ENCODE measurements at regions not wholly inside any gene's neighbourhood (a gene's known extent, or its start where the extent isn't known, plus 50 kb on each side); places are given as distances from the start of the nearest gene placed in this dataset.

- Histone ChIP-seq H3K27ac (no peak overlapping the region), H3K27me3 (no peaks in the 10 kb centered on the region), H3K4me3 (no peak overlapping the region), H3K4me1 (no peaks in the 10 kb centered on the region), H3K36me3 (replicated peaks in 1 of 2; ENCODE audit: insufficient read depth in 1 of 2, low read depth in 2 of 2) (no peaks in the 10 kb centered on the region), H3K9me3 (no peaks in the 10 kb centered on the region)
- TF ChIP-seq CTCF (IDR thresholded peaks at IDR 0.05) (no peak), POLR2A (IDR thresholded peaks at IDR 0.05) (no peak)
- DNase-seq (no peak), ATAC-seq (no peak)
- intact Hi-C loops (cut with DNase I): no loop called here
- 88 to 91% methylated on average over 29 to 36 of the region's 42 CpGs for WGBS, 2 donors
These were observed 118.9 kb upstream of the SFSWAP start for GRCh38 chr12:131591714-131592709.

GRCh38 chr12:131592972-131593371, 117.9 kb upstream of the SFSWAP start:
- Histone ChIP-seq H3K36me3 (replicated peaks in 1 of 2; ENCODE audit: insufficient read depth in 1 of 2, low read depth in 2 of 2) (no peaks in the 10 kb centered on the region), H3K27me3 (no peaks in the 10 kb centered on the region), H3K4me3 (no peak overlapping the region), H3K9me3 (no peaks in the 10 kb centered on the region), H3K4me1 (no peaks in the 10 kb centered on the region), H3K27ac (no peak overlapping the region)
- WGBS, 2 donors: 64 to 72% methylated on average over 6 of the region's 6 CpGs
- TF ChIP-seq CTCF (IDR thresholded peaks at IDR 0.05): no peak
- TF ChIP-seq POLR2A (IDR thresholded peaks at IDR 0.05): no peak
- ATAC-seq (no peak), DNase-seq (no peak)
- intact Hi-C loops (cut with DNase I): no loop called here

- TF ChIP-seq CTCF (IDR thresholded peaks at IDR 0.05): no peak
- TF ChIP-seq POLR2A (IDR thresholded peaks at IDR 0.05): no peak
- whole genome bisulfite sequencing, 2 donors: 46 to 70% methylated on average over 3 of the region's 3 CpGs
- no peak overlapping the region for H3K4me3 ChIP-seq
- H3K27ac ChIP-seq: no peak overlapping the region
- H3K27me3 ChIP-seq: no peaks in the 10 kb centered on the region
- no peak for DNase-seq
- intact Hi-C loops (cut with DNase I): no loop called here
- no peaks in the 10 kb centered on the region for H3K9me3 ChIP-seq
- no peaks in the 10 kb centered on the region for H3K4me1 ChIP-seq
- H3K36me3 ChIP-seq (replicated peaks in 1 of 2; ENCODE audit: insufficient read depth in 1 of 2, low read depth in 2 of 2): no peaks in the 10 kb centered on the region
- no peak for ATAC-seq
These were observed 117.5 kb upstream of the SFSWAP start for GRCh38 chr12:131593406-131593805.

- TF ChIP-seq CTCF (IDR thresholded peaks at IDR 0.05) (no peak), POLR2A (IDR thresholded peaks at IDR 0.05) (no peak)
- no peaks in the 10 kb centered on the region for H3K27me3 ChIP-seq
- no peaks in the 10 kb centered on the region for H3K9me3 ChIP-seq
- no peaks in the 10 kb centered on the region for H3K4me1 ChIP-seq
- no peak for DNase-seq
- no peak overlapping the region for H3K4me3 ChIP-seq
- 73 to 91% methylated on average over 5 of the region's 5 CpGs for WGBS, 2 donors
- no peak overlapping the region for H3K27ac ChIP-seq
- no peaks in the 10 kb centered on the region for H3K36me3 ChIP-seq (replicated peaks in 1 of 2; ENCODE audit: insufficient read depth in 1 of 2, low read depth in 2 of 2)
- intact Hi-C loops (cut with DNase I): no loop called here
- no peak for ATAC-seq
These were observed 114.8 kb upstream of the SFSWAP start for GRCh38 chr12:131596115-131596514.

GRCh38 chr12:131597333-131597732, 113.6 kb upstream of the SFSWAP start:
- no peaks in the 10 kb centered on the region for H3K4me1 ChIP-seq
- no peak overlapping the region for H3K4me3 ChIP-seq
- no peak overlapping the region for H3K27ac ChIP-seq
- no peaks in the 10 kb centered on the region for H3K27me3 ChIP-seq
- DNase-seq (no peak), ATAC-seq (no peak)
- TF ChIP-seq POLR2A (IDR thresholded peaks at IDR 0.05) (no peak), CTCF (IDR thresholded peaks at IDR 0.05) (no peak)
- WGBS, 2 donors: 47 to 51% methylated on average over 5 to 7 of the region's 7 CpGs
- intact Hi-C loops (cut with DNase I): no loop called here
- no peaks in the 10 kb centered on the region for H3K36me3 ChIP-seq (replicated peaks in 1 of 2; ENCODE audit: insufficient read depth in 1 of 2, low read depth in 2 of 2)
- no peaks in the 10 kb centered on the region for H3K9me3 ChIP-seq
